ENCODE measurements at regions not wholly inside any gene's neighbourhood (a gene's known extent, or its start where the extent isn't known, plus 50 kb on each side); places are given as distances from the start of the nearest gene placed in this dataset.

- no peak overlapping the region for H3K4me3 ChIP-seq
- no peak for DNase-seq
- no peaks in the 10 kb centered on the region for H3K9me3 ChIP-seq
- no peak overlapping the region for H3K27ac ChIP-seq
- H3K36me3 ChIP-seq, result no peaks in the 10 kb centered on the region
- H3K27me3 ChIP-seq, result no peaks in the 10 kb centered on the region
- H3K4me1 ChIP-seq, result no peaks in the 10 kb centered on the region
- TF ChIP-seq POLR2A (IDR thresholded peaks at IDR 0.05) (no peak), CTCF (IDR thresholded peaks at IDR 0.05) (no peak)
Measured at GRCh38 chr6:98635191-98635590, 199.2 kb upstream of the POU3F2 start.

GRCh38 chr6:98636941-98637340 is 197.4 kb upstream of the POU3F2 start:
- Histone ChIP-seq H3K27ac (no peak overlapping the region), H3K4me1 (no peaks in the 10 kb centered on the region), H3K4me3 (no peak overlapping the region), H3K9me3 (no peaks in the 10 kb centered on the region), H3K27me3 (no peaks in the 10 kb centered on the region), H3K36me3 (no peaks in the 10 kb centered on the region)
- TF ChIP-seq POLR2A (IDR thresholded peaks at IDR 0.05) (no peak), CTCF (IDR thresholded peaks at IDR 0.05) (no peak)
- no peak for DNase-seq

GRCh38 chr6:98639089-98639635 is 195.2 kb upstream of the POU3F2 start:
- Histone ChIP-seq H3K4me3 (no peak overlapping the region), H3K9me3 (no peaks in the 10 kb centered on the region), H3K27ac (no peak overlapping the region), H3K27me3 (no peaks in the 10 kb centered on the region), H3K36me3 (no peaks in the 10 kb centered on the region), H3K4me1 (no peaks in the 10 kb centered on the region)
- DNase-seq, result no peak
- TF ChIP-seq CTCF (IDR thresholded peaks at IDR 0.05) (no peak), POLR2A (IDR thresholded peaks at IDR 0.05) (no peak)

- no peak for DNase-seq
- H3K4me1 ChIP-seq, result no peaks in the 10 kb centered on the region
- H3K4me3 ChIP-seq, result no peak overlapping the region
- TF ChIP-seq CTCF (IDR thresholded peaks at IDR 0.05) (no peak), POLR2A (IDR thresholded peaks at IDR 0.05) (no peak)
- no peaks in the 10 kb centered on the region for H3K27me3 ChIP-seq
- H3K27ac ChIP-seq, result no peak overlapping the region
- no peaks in the 10 kb centered on the region for H3K9me3 ChIP-seq
- H3K36me3 ChIP-seq, result no peaks in the 10 kb centered on the region
Measured at GRCh38 chr6:98640366-98640765, 194.0 kb upstream of the POU3F2 start.

GRCh38 chr6:98641949-98642719 is 192.2 kb upstream of the POU3F2 start:
- Histone ChIP-seq H3K36me3 (no peaks in the 10 kb centered on the region), H3K27me3 (no peaks in the 10 kb centered on the region), H3K4me3 (no peak overlapping the region), H3K4me1 (no peaks in the 10 kb centered on the region), H3K9me3 (no peaks in the 10 kb centered on the region), H3K27ac (no peak overlapping the region)
- no peak for DNase-seq
- no peak for TF ChIP-seq POLR2A (IDR thresholded peaks at IDR 0.05)
- no peak for TF ChIP-seq CTCF (IDR thresholded peaks at IDR 0.05)
